ENCODE measurements at regions not wholly inside any gene's neighbourhood (a gene's known extent, or its start where the extent isn't known, plus 50 kb on each side); places are given as distances from the start of the nearest gene placed in this dataset.

DNA sequence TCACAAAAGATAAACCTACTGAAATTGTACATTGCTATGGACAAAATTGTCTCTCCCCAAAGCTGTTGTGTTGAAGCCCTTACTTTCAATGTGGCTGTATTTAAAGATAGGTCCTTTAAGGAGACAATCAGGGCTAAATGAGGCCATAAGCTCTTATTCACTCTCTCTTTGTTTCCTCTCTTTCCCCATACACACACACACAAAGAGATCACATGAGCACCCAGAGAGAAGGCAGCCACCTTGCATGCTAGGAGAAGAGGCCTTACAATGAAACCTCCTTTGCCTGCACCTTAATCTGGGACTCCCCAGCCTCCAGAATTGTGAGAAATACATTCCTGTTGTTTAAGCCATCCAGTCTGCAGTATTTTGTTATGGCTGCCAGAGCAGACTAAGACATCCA, 1295.6 kb upstream of the CDH6 start:
- no peak overlapping the region for H3K27ac ChIP-seq
- no peaks in the 10 kb centered on the region for H3K9me3 ChIP-seq
- no peaks in the 10 kb centered on the region for H3K27me3 ChIP-seq (replicated peaks; ENCODE audit: insufficient read depth)
- ATAC-seq (ENCODE audit: insufficient number of reproducible peaks, low FRiP score, low read depth), result no peak
- no peak overlapping the region for H3K4me3 ChIP-seq
- H3K4me1 ChIP-seq (ENCODE audit: control insufficient read depth in 1 of 2, low read depth in 2 of 2), result no peaks in the 10 kb centered on the region
- no peaks in the 10 kb centered on the region for H3K36me3 ChIP-seq
- TF ChIP-seq, protein P1, sequence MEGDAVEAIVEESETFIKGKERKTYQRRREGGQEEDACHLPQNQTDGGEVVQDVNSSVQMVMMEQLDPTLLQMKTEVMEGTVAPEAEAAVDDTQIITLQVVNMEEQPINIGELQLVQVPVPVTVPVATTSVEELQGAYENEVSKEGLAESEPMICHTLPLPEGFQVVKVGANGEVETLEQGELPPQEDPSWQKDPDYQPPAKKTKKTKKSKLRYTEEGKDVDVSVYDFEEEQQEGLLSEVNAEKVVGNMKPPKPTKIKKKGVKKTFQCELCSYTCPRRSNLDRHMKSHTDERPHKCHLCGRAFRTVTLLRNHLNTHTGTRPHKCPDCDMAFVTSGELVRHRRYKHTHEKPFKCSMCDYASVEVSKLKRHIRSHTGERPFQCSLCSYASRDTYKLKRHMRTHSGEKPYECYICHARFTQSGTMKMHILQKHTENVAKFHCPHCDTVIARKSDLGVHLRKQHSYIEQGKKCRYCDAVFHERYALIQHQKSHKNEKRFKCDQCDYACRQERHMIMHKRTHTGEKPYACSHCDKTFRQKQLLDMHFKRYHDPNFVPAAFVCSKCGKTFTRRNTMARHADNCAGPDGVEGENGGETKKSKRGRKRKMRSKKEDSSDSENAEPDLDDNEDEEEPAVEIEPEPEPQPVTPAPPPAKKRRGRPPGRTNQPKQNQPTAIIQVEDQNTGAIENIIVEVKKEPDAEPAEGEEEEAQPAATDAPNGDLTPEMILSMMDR (IDR thresholded peaks at IDR 0.05), result no peak
- no peak for DNase-seq (ENCODE audit: low spot score)

DNA sequence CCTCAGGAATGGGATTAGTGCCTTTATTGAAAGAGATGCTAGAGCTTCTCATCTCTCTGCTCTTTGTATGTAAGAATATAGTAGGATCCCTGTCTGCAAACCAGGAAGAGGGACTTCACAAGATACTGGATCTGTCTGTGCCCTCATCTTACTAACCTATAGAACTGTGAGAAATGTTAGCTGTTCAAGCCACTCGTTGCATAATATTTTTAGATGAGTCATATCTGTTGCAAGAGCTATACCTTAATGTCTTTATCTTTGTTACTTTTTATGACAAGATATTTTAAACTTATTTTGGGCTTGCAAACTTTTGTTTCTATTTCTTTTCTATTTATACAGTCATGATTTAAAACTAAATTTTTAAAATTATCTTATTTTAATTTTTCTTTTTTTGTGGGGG, 1296.8 kb upstream of the CDH6 start:
- H3K4me3 ChIP-seq, result no peak overlapping the region
- H3K4me1 ChIP-seq (ENCODE audit: control insufficient read depth in 1 of 2, low read depth in 2 of 2), result no peaks in the 10 kb centered on the region
- no peaks in the 10 kb centered on the region for H3K9me3 ChIP-seq
- no peaks in the 10 kb centered on the region for H3K36me3 ChIP-seq
- H3K27me3 ChIP-seq (replicated peaks; ENCODE audit: insufficient read depth), result no peaks in the 10 kb centered on the region
- ATAC-seq (ENCODE audit: insufficient number of reproducible peaks, low FRiP score, low read depth) (no peak), DNase-seq (ENCODE audit: low spot score) (no peak)
- H3K27ac ChIP-seq, result no peak overlapping the region
- TF ChIP-seq, protein P1 (IDR thresholded peaks at IDR 0.05), result no peak

DNA sequence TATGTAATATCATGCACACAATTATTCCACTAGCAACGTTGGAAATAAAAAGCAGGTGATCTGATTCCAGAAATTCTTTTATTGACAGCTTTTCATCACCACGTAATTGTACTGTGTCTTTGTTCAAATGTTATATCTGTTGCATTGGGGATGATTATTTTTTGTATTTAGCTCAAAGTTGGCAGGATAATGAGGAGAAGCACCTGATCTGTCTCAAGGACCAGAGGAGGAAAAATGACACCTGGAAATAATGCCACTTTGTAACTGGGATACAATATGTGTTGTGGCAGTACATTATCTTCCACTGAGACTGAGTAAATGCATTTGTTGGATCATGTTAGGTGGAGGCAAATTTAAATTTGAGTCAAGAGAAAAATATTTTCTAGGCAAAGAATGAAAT, 1298.8 kb upstream of the CDH6 start:
- DNase-seq (ENCODE audit: low spot score), result no peak

DNA sequence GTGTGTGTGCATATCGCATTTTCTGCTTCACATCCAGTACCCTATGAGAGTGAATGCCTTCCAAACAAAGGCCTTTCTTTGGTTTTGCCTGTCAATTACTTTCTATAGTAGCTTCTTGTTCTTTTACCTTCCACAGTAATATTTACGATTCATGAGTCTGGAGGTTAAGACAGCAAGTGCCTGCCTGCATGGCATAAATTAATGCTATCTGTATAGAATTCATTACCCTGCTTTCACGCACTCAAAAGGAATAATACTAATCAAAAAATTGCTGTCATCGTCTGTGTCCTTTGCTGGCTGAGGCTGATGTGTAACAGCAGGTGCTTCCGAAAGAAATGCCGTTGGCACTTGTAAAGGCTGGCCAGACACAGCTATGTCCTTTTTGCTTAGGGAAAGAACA, 1304.4 kb upstream of the CDH6 start:
- DNase-seq (ENCODE audit: low spot score) (no peak), ATAC-seq (ENCODE audit: insufficient number of reproducible peaks, low FRiP score, low read depth) (no peak)
- H3K4me3 ChIP-seq, result no peak overlapping the region
- H3K27me3 ChIP-seq (replicated peaks; ENCODE audit: insufficient read depth), result no peaks in the 10 kb centered on the region
- TF ChIP-seq, protein P1 (IDR thresholded peaks at IDR 0.05), result no peak
- H3K9me3 ChIP-seq, result no peaks in the 10 kb centered on the region
- H3K4me1 ChIP-seq (ENCODE audit: control insufficient read depth in 1 of 2, low read depth in 2 of 2), result no peaks in the 10 kb centered on the region
- no peak overlapping the region for H3K27ac ChIP-seq
- no peaks in the 10 kb centered on the region for H3K36me3 ChIP-seq

More for the DNA sequence above, 1298.8 kb upstream of the CDH6 start:
- Histone ChIP-seq H3K4me1 (ENCODE audit: control insufficient read depth in 1 of 2, low read depth in 2 of 2) (no peaks in the 10 kb centered on the region), H3K36me3 (no peaks in the 10 kb centered on the region), H3K27ac (no peak overlapping the region), H3K9me3 (no peaks in the 10 kb centered on the region), H3K4me3 (no peak overlapping the region), H3K27me3 (replicated peaks; ENCODE audit: insufficient read depth) (no peaks in the 10 kb centered on the region)
- TF ChIP-seq, protein P1 (IDR thresholded peaks at IDR 0.05), result no peak
- no peak for ATAC-seq (ENCODE audit: insufficient number of reproducible peaks, low FRiP score, low read depth)

DNA sequence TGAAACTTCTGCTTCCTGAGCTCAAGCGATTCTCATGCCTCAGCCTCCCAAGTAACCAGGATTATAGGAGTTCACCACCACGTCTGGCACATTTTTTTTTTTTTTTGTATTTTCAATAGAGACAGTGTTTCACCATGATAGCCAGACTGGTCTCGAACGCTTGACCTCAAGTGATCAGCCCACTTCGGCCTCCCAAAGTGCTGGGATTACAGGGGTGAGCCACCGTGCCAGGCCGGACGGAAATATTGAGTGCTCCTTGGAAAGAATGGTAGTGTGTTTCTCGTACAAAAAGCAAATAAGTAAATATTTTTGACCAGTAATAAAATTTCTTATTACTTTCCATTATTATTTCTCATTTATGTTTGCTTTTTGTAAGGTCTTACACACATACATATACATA, 1307.9 kb upstream of the CDH6 start:
- ATAC-seq (ENCODE audit: insufficient number of reproducible peaks, low FRiP score, low read depth), result no peak
- DNase-seq (ENCODE audit: low spot score), result no peak
- TF ChIP-seq, protein P1 (IDR thresholded peaks at IDR 0.05), result no peak

More for the DNA sequence above, 1307.9 kb upstream of the CDH6 start:
- Histone ChIP-seq H3K27me3 (replicated peaks; ENCODE audit: insufficient read depth) (no peaks in the 10 kb centered on the region), H3K27ac (no peak overlapping the region), H3K36me3 (no peaks in the 10 kb centered on the region), H3K9me3 (no peaks in the 10 kb centered on the region), H3K4me1 (ENCODE audit: control insufficient read depth in 1 of 2, low read depth in 2 of 2) (no peaks in the 10 kb centered on the region), H3K4me3 (no peak overlapping the region)
